GM21619 (cell line): ENCODE measurements at regions not wholly inside any gene's neighbourhood (a gene's known extent, or its start where the extent isn't known, plus 50 kb on each side); places are given as distances from the start of the nearest gene placed in this dataset.

Experiments used
- ATAC-seq: cut with Tn5 transposase; IDR thresholded peaks from one replicate; pipeline ENCODE4 v1.9.1; 2021; ENCODE audit not compliant: unreplicated experiment

DNA sequence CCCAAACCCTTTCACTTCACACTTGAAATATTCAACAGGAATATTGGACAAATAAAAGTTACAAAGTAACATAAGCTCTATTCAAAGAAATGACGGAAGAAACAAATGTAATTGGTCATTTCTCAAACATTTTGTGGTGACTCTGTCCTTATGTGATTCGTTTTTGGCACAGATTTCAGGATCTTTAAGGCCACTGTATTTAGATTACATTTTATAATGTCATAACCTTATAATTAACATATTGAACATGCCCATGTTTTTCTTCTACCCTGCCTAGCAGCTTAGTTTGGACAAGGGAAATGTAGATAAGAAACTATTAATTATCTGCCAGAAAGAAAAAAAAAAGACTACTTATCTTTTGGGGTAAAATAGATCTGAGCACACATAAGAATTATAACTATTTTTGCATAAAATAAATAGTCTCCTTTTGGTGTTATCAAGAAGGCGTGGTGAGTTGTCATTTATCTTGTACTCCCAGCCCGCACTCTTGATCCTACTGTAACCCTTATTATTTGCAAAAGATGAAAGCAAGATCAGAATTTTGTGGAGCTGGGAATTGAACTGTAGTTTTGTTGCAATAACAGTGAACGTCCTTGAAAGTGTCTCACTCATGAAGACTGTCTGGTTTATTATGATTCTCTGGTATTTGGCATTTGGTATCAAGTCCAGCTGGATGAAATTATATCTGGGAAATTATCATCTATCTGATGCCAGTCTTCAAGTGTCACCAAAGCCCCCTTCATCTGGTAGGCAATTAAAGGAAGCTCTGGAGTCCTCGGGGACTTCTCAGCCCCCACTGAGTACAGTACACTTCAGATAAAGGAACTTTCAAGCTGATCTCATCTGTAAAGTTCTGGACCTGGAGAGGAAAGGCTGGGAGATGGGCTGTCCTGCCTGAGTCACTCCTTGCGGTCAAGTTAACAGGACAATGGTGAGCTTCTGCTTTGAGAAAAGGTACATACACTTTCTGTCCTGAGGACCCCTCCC, 175.7 kb upstream of the INHBA start:
- no peak for ATAC-seq

DNA sequence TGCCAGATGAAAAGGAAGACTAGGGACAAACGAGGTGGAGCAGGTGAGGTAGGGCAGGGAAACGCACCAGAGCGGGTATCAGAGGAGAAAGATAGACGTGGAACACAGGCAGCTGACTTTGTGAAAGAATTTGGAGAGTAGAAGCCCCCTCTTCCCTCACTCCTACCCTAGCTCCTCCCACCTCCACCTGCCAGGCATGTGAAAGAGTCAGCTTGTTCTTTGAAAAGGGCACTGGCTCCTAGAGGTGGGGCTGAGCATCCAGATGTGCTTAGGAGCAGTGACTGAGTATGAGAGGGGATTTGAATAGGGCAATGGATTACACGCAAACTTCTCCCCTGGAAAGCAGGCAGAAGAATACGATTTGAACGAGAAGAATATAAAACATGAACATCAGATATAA, 174.2 kb upstream of the INHBA start:
- ATAC-seq, result no peak

DNA sequence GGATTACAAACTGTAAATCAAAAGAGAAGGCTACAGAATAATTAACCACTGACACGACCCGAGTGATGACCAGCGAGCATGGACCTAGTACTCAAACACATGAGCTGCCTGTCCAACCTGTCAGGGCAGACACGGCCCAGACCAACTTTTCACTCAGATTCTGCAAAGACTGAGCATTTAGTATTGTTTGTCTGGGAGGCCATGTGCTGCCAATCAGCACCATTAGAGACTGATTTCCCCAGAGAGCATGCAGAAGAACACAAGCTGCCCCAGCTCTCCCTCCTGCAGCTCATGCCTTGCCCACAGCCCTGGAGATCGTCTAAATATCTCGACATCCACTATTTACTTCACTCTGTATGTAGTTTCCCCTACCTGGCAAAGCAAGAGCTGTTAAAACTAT, 172.6 kb upstream of the INHBA start:
- ATAC-seq, result no peak

DNA sequence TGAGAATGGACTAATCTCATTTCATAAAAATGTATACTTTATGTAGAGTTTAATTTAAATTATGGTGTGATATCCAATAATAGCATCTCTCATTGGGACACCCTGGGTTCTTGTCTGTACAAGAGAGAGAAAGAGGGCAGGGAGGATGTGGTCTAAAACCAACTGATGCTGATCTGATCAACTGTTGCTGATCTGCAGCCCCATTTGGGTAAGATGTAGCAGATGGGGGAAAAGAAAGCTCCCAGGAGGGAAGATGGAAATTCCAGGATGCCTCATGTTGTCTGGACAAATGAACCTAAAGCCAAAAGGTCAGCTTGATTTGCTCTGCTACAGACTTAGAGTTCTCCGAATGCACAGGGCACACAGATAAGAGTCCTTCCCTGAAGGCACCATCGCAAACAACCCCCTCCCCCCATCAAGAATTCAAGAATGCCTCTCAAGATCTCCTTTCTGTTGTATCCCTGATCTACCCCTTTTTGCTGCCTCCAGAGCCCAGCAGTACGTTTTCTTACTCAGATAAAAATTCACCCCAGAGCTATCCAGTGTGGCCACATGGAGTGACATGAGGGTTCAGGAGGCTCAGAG, 171.4 kb upstream of the INHBA start:
- ATAC-seq, result no peak

DNA sequence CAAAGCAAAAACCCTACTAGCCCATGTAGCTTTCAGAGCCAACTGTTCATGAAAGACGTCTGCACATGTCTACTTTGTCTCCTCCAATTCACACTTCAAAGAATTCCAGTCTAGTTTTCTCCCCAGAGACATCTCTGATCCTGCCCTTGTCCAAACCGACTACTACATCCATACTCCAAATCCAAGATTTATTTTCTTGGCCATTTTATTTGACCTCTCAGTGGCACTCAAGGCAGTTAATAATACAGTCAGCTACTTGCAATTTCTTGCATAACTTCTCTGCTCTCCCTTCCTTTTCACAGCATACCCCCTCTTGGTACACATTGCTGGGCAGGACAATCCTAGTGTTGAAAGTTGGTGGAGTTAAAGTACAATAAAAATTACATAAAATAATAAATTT, 170.9 kb upstream of the INHBA start:
- no peak for ATAC-seq

DNA sequence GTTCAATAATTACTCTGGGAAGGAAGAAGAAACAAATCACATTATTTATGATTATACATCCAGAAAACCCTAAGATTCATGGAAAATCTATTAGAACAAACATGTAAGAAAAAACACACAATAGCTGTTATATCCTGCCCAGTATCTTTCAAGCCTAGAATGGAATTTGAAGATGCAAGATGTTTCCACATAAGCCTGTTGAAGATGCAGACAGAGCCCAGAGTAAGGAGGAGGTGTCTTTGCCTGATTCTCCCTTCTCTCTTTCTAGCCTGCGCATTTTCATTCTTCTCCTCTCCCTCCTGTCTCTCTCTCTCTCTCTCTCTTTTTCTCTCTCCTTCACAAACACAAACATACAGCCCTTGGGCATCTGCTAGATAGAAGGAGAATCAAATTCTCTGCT, 170.1 kb upstream of the INHBA start:
- ATAC-seq, result no peak

DNA sequence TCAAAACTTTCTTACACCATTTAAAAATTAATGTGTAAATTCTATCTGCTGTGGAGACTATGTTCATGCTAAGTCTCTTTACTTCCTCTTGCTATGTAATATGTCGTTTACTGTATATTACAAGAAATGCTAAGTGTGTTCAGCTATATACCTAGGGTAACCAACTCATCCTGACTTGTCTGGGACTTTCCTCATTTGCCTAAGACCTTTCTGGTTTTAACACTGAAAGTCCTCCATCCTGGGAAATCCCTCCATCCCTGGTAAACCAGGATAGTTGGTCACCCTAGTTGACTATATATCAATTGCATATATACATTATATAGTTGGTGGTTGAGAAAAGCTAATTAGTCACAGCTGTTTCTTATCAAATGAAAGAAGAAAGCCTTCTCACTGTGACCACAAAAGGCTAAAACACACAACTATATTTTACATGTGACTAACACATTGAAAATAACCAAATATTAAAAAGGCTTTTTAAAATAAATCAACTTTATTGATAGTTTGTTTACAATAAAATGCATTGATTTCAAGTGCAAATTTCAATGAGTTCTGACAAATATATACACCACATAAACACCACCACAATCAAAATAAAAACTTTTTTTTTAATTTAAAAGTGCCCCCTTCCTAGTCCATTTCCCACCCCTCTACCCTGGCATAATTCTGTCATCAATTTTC, 167.7 kb upstream of the INHBA start:
- ATAC-seq, result peak; percentile 59

GRCh38 chr7:41869997-41870396, 167.1 kb upstream of the INHBA start:
- ATAC-seq, result peak; percentile 25

DNA sequence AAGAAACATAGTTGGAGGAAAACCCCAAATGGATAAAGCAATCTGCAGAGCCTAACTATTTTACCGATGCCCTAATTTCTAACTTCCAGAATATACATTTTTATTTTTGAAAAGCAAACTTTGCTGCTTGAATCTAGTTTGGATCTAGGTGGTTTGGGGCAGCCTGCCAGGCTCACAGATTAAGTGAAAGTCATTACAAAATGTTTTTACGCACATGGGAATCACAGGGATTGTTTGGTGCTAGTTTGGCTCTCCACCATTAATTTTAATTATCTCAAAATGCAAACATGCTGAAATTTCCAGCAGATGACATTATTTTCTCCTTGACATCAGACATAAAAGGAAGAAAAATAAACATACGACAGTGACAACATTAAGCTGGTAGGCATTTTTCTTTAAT, 166.7 kb upstream of the INHBA start:
- ATAC-seq, result no peak

DNA sequence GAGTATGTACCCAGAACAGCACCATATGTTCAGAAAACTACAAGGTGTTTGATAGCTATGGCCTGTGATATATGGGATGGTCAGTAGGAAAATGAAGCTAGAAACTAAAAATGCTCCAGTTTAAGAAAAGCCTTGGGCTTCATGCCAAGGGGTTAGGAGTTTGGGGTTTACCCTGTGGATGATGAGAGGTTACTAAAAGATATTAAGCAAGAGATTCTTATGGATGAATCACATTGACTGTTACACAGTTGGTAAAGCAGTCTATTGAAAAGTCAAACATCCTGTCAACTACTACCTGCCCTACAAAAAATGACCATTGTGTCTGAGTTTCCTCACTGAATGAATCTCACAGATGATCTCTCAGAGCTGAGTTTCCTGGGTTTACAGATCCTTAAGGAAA, 166.2 kb upstream of the INHBA start:
- no peak for ATAC-seq

- no peak for ATAC-seq
Measured at GRCh38 chr7:41867639-41868280, 164.9 kb upstream of the INHBA start.

DNA sequence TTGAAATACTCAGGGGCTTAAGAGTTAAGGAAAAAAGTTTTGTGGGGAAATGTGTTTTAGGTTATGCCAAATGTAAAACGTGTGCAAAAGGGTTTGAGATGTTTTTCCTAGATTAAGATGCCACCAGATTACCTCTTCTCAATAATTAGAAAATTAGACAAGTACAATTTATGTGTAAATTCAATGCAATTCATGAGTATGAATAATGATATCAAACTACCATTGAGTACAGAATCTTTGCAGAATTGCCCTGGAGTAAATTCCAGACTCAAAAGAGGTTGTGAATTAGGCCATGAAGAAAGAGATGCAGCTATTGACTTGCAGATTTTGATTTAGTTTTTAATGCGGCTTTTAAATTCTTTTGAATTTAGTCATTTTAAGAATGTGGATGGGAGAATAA, 159.4 kb upstream of the INHBA start:
- ATAC-seq, result no peak

- ATAC-seq, result no peak
Measured at GRCh38 chr7:41861642-41862041, 158.8 kb upstream of the INHBA start.

DNA sequence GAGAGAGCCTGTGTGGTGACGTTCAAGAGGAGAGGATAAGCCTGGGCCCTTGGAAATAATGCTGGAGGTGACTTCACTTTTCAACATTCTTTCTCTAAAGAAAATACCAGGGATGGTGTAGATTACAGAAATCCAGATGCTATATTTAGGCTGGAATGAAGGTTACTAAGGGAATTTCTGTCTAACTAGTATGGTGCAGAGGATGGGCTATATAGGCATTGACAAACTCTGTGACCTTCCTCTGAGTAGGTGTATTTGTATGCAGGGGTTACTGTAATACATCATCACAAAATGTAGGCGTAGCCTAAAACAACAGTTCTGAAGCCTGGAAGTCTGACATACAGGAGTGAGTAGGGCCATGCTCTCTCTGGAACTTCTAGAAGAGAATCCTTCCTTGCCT, 155.3 kb upstream of the INHBA start:
- no peak for ATAC-seq

- no peak for ATAC-seq
Measured at GRCh38 chr7:41855798-41856197, 152.9 kb upstream of the INHBA start.

GRCh38 chr7:41847606-41848005, 144.7 kb upstream of the INHBA start:
- no peak for ATAC-seq

- ATAC-seq, result no peak
Measured at GRCh38 chr7:41847151-41847550, 144.3 kb upstream of the INHBA start.

GRCh38 chr7:41842956-41843355, 140.1 kb upstream of the INHBA start:
- ATAC-seq, result no peak

- ATAC-seq, result no peak
Measured at GRCh38 chr7:41837916-41838315, 135.0 kb upstream of the INHBA start.

- ATAC-seq, result no peak
Measured at GRCh38 chr7:41835976-41836530, 133.2 kb upstream of the INHBA start.
